HFFc6 (cell line): ENCODE measurements at regions not wholly inside any gene's neighbourhood (a gene's known extent, or its start where the extent isn't known, plus 50 kb on each side); places are given as distances from the start of the nearest gene placed in this dataset.
A peak's percentile ranks its signal among the peaks of the same experiment; 100 is the strongest.

ENCODE experiments used
- DNase-seq: peaks from one replicate; pipeline ENCODE4 v3.0.0-alpha.2; 2018
- H3K27ac Mint-ChIP-seq: 2 replicates; pipeline ENCODE4 v1.8.0; 2020; ENCODE audit warnings: mild to moderate bottlenecking, mixed read lengths
- H3K27me3 Mint-ChIP-seq: 2 replicates; pipeline ENCODE4 v1.8.0; 2021; ENCODE audit warnings: mild to moderate bottlenecking, moderate library complexity, mixed read lengths; ENCODE audit not compliant: insufficient read depth
- H3K36me3 Mint-ChIP-seq: 2 replicates; pipeline ENCODE4 v1.8.0; 2021; ENCODE audit warnings: low read depth, mixed read lengths
- H3K4me1 Mint-ChIP-seq: 2 replicates; pipeline ENCODE4 v1.8.0; 2020; ENCODE audit warnings: low read depth, mixed read lengths
- H3K4me3 Mint-ChIP-seq: 2 replicates; pipeline ENCODE4 v1.8.0; 2020; ENCODE audit warnings: mild to moderate bottlenecking, moderate library complexity, mixed read lengths
- H3K9me3 Mint-ChIP-seq: 2 replicates; pipeline ENCODE4 v1.8.0; 2020; ENCODE audit warnings: mild to moderate bottlenecking, mixed read lengths
- CTCF ChIP-seq: fragments of 200-600 bp; sonication (generic); IDR thresholded peaks from 2 replicates; pipeline ENCODE4 v1.5.0; 2021; ENCODE audit warnings: antibody characterized with exemption, mild to moderate bottlenecking

- Mint-ChIP-seq H3K9me3 (no peaks in the 10 kb centered on the region), H3K4me1 (no peaks in the 10 kb centered on the region), H3K27ac (no peak overlapping the region), H3K36me3 (no peaks in the 10 kb centered on the region), H3K4me3 (no peak overlapping the region), H3K27me3 (no peaks in the 10 kb centered on the region)
- TF ChIP-seq CTCF, result no peak
- DNase-seq, result no peak
Measured at GRCh38 chr5:93904917-93905316, 163.5 kb upstream of the POU5F2 start.

- no peaks in the 10 kb centered on the region for H3K36me3 Mint-ChIP-seq
- no peak for TF ChIP-seq CTCF
- H3K27ac Mint-ChIP-seq, result no peak overlapping the region
- no peaks in the 10 kb centered on the region for H3K4me1 Mint-ChIP-seq
- H3K27me3 Mint-ChIP-seq, result no peaks in the 10 kb centered on the region
- no peaks in the 10 kb centered on the region for H3K9me3 Mint-ChIP-seq
- DNase-seq, result no peak
- no peak overlapping the region for H3K4me3 Mint-ChIP-seq
Measured at GRCh38 chr5:93902288-93902687, 160.9 kb upstream of the POU5F2 start.

DNA sequence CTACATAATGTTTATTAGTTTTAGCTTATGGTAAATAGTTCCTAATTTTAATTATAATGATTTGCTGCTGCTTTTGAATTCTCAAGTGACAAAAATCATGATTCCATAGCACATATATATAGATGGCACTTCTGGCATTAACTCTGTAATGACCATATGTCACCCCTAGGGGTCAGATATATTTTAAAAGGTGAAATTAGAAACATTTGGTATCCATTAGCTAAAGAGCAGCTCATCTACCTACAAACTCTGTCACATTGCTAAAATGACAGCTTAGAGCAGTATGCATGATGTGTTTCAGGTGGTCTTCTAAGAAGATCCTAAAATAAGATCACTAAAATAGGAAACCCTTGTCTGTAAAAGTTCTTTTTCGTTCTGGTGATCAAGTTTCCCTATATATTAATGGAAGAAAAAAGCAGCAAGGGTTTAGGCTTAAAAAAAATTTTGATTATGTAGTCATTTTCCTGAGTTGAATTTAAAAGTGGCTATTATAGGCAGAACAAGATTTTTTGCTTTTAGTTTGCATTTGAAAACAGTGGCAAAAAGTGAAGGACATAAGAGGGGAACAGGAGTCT, 157.7 kb upstream of the POU5F2 start:
- Mint-ChIP-seq H3K36me3 (no peaks in the 10 kb centered on the region), H3K4me1 (no peaks in the 10 kb centered on the region), H3K9me3 (no peaks in the 10 kb centered on the region), H3K27me3 (no peaks in the 10 kb centered on the region), H3K27ac (no peak overlapping the region), H3K4me3 (no peak overlapping the region)
- no peak for DNase-seq
- peak; percentile 80 for TF ChIP-seq CTCF

DNA sequence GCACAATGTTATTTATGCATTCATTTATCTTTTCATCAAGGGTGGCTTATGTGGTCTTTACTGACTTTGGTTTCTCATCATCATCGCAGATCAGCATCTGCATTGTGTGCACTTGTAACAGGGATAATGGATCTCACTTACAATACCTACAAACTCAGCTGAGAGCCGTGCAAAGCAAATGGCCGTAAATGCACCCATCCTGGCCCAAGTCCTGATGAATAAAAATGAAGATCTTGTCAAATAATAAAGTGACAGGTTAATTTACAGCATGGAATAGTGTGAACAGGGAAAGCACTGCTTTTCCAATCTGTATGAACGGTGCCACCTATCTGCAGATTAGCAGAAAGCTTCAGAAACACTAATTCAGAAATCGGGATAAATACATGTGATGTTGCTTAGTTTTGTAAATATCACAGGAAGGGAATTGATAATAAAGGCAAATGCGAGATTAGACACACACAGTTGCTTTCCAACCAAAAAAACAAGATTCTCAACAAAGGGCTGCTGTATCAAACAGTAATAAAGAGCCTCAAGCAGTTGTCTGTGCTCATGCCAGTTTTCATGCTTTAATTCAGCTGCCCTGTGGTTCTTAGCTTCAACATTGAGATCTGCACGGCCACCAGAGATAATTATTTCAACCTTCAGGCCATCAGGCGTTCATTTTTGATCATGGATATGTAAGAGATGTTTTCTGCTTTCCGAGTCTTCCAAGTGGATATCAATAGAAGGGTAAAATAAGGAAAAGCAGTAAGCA, 153.4 kb upstream of the POU5F2 start:
- Mint-ChIP-seq H3K4me1 (no peaks in the 10 kb centered on the region), H3K27me3 (no peaks in the 10 kb centered on the region), H3K4me3 (no peak overlapping the region), H3K27ac (no peak overlapping the region), H3K9me3 (no peaks in the 10 kb centered on the region), H3K36me3 (no peaks in the 10 kb centered on the region)
- DNase-seq, result peak; percentile 4
- peak; percentile 78 for TF ChIP-seq CTCF

DNA sequence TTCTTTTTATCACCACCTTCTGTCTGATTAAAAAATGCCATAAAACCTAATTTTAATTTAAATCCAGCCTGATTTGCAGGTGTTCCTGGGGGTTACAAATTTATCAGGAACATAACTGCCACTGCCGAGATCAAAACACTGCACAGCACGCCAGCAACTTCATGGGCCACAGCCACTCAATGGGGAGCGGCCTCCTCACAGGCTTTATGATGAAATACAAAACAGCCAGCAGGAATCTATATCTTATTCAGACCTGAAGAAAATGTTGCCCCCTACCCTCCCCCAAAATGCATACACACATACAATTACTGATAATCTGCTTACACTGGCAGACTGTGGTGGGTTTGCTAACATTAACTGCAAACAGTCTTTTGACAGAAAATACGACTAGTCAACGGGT, 151.7 kb upstream of the POU5F2 start:
- no peak overlapping the region for H3K27ac Mint-ChIP-seq
- no peak for DNase-seq
- no peak for TF ChIP-seq CTCF
- H3K36me3 Mint-ChIP-seq, result no peaks in the 10 kb centered on the region
- no peak overlapping the region for H3K4me3 Mint-ChIP-seq
- no peaks in the 10 kb centered on the region for H3K4me1 Mint-ChIP-seq
- H3K9me3 Mint-ChIP-seq, result no peaks in the 10 kb centered on the region
- H3K27me3 Mint-ChIP-seq, result no peaks in the 10 kb centered on the region
